GM18873 (cell line): ENCODE measurements at regions not wholly inside any gene's neighbourhood (a gene's known extent, or its start where the extent isn't known, plus 50 kb on each side); places are given as distances from the start of the nearest gene placed in this dataset.
"Not testable (repeated sequence)": the region's sequence is repeated elsewhere in the genome, so short reads cannot be mapped to it uniquely, and the experiment has no call there.

Experiments
- ATAC-seq: cut with Tn5 transposase; IDR thresholded peaks from one replicate; pipeline ENCODE4 v1.9.1; 2021; ENCODE audit warnings: mild to moderate bottlenecking, moderate library complexity, moderate number of reproducible peaks; ENCODE audit not compliant: unreplicated experiment, low FRiP score

GRCh38 chr13:83048419-83048818, 833.9 kb downstream of the SLITRK1 start:
- ATAC-seq, result no peak

- ATAC-seq, result no peak
These were observed 857.2 kb downstream of the SLITRK1 start for GRCh38 chr13:83024955-83025594.

GRCh38 chr13:83024232-83024631, 858.0 kb downstream of the SLITRK1 start:
- no peak for ATAC-seq

GRCh38 chr13:83019986-83020385, 862.3 kb downstream of the SLITRK1 start:
- ATAC-seq, result no peak

GRCh38 chr13:83009987-83010386, 872.3 kb downstream of the SLITRK1 start:
- ATAC-seq, result no peak

GRCh38 chr13:83008212-83008929, 873.9 kb downstream of the SLITRK1 start:
- ATAC-seq, result no peak

- ATAC-seq, result no peak
These were observed 875.0 kb downstream of the SLITRK1 start for GRCh38 chr13:83007226-83007625.

- no peak for ATAC-seq
These were observed 879.1 kb downstream of the SLITRK1 start for GRCh38 chr13:83003185-83003584.

GRCh38 chr13:82993417-82993816, 888.9 kb downstream of the SLITRK1 start:
- no peak for ATAC-seq

- no peak for ATAC-seq
These were observed 905.8 kb downstream of the SLITRK1 start for GRCh38 chr13:82976499-82976898.

- ATAC-seq, result no peak
These were observed 918.8 kb downstream of the SLITRK1 start for GRCh38 chr13:82963226-82964099.

- ATAC-seq, result no peak
These were observed 919.9 kb downstream of the SLITRK1 start for GRCh38 chr13:82962397-82962796.

GRCh38 chr13:82961757-82962156, 920.5 kb downstream of the SLITRK1 start:
- no peak for ATAC-seq

GRCh38 chr13:82952336-82952735, 929.9 kb downstream of the SLITRK1 start:
- not testable (repeated sequence) for ATAC-seq

GRCh38 chr13:82947683-82948082, 934.6 kb downstream of the SLITRK1 start:
- ATAC-seq, result no peak

GRCh38 chr13:82947191-82947621, 935.1 kb downstream of the SLITRK1 start:
- no peak for ATAC-seq

- ATAC-seq, result no peak
These were observed 943.6 kb downstream of the SLITRK1 start for GRCh38 chr13:82938644-82939043.

GRCh38 chr13:82934000-82934399, 948.3 kb downstream of the SLITRK1 start:
- no peak for ATAC-seq

- no peak for ATAC-seq
These were observed 957.2 kb downstream of the SLITRK1 start for GRCh38 chr13:82925114-82925513.

- no peak for ATAC-seq
These were observed 964.3 kb downstream of the SLITRK1 start for GRCh38 chr13:82917984-82918383.

- no peak for ATAC-seq
These were observed 969.7 kb downstream of the SLITRK1 start for GRCh38 chr13:82912564-82912963.
